RCC 7860 (cell line): ENCODE measurements at regions not wholly inside any gene's neighbourhood (a gene's known extent, or its start where the extent isn't known, plus 50 kb on each side); places are given as distances from the start of the nearest gene placed in this dataset.

Experiments
- DNase-seq: peaks from one replicate; pipeline ENCODE4 v3.0.0-alpha.2; 2015; ENCODE audit warnings: low spot score
- FAIRE-seq: peaks from 2 replicates; lab custom pipeline; 2012; peaks lifted over from hg19 to GRCh38; lab: Jason Lieb, UNC

DNA sequence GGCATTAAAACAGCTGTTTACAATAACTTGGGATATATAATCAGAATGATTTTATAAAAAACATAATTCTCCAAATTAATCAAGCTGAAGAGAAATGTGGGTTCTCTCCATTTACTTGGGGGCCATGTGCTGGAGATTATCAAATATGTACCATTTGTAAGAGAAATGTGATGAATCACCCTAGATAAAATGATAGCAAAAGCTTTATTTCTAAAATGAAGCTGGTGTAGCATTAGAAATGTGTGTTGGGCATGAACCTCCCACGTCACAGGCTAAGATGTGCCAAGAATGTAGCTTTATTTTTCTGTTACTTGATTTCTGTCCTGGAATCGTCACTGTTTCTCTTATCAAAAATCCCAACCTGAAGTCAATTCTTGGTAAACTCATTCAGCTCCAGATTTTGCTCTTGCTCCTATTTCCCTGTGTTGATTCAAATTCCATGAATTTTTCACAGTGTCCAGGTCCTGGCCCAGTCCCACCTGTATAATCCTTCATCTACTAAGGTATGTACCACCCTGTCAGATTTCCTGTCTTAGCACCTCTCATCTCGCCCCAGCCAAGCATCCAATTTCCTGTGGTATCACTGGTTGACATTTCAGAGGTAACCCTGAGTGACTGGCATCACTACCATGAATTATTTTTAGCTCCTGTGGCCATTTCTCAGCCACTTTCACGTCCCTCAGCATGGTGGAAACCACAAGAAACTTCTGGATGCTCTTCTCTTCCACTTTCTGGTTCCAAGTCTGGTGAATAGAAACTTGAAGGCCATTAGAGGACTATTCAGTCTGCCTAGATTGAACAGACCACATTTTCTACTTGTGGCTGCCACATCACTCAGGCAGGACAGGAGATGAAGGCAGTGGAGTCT, 103.6 kb upstream of the FLRT2 start:
- DNase-seq (no peak), FAIRE-seq (no peak)

DNA sequence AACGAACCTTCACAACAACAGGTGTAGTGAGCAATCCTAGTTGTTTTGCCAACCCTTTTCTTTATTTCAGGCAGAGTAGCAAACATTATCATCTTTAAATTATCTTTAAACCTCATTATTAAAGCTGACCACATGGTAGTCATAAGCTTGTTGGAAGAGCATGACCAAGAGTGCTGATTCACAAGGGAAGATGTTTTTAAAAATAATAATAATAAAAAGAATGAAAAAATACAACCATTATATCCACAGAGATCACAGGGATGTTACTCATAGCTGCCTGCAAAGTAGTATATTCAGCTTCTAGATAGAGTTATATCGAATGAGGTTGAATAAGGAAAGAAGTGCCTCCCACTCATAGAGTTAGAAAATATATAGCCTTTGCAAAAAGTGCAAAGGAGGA, 101.0 kb upstream of the FLRT2 start:
- FAIRE-seq = no peak
- no peak for DNase-seq

DNA sequence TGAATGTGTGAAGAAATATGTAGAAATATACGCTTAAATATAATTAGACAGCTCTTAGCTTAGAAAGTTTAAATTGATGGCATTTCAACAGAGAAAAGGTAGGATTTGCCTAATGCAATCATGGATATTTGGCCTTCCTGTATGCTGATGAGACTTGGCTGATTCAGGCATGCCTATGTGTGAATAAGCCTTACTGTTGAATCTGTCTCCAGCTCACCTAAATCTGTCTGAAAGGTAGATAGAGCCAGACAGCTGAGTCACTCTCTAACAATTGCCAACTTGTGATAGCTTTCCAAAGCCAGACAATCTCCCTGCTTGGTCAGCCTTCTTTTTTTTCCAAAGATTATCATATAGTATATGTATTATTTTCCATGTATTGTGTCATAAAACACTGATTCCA, 92.8 kb upstream of the FLRT2 start:
- FAIRE-seq (peak; percentile 77), DNase-seq (peak; percentile 83)

DNA sequence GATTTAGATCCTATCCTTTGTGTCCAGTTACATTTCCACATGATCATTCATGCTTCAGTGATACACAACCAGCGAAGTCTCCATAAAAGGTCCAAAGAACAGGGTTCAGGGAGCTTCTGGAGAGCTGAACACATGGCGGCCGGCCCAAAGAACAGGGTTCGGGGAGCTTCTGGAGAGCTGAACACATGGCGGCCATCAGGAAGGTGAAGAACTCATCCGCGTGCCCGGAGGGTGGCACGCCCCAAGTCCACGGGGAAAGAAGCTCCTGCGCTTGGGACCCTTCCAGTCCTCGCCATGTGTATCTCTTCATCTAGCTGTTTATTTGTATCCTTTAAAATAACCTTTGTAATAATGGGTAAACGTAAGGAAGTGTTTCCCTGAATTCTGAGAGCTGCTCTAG, 91.9 kb upstream of the FLRT2 start:
- FAIRE-seq = no peak

DNA sequence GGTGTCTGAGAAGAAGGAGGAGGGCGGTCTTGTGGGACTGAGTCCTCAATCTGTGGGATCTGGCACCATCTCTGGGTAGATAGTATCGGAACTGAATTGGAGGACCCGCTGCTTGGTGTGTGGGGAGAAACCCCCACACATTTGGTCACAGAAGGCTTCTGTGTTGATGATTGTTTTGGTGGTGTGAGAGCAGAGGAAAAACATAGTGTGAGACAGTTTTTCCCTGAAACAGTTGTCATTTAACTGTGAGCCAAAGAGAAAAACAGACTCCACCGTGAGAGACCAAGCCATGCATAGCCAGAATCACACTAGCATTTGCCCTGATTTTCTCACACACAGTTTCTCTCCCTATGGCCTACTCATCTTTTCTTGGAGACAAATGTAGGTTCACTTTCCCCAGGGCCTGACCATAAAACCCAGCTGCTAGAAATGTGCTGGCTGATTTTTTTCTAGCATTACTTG, 91.4 kb upstream of the FLRT2 start:
- DNase-seq = no peak
- FAIRE-seq = no peak

More for the DNA sequence above, 91.9 kb upstream of the FLRT2 start:
- DNase-seq = no peak

DNA sequence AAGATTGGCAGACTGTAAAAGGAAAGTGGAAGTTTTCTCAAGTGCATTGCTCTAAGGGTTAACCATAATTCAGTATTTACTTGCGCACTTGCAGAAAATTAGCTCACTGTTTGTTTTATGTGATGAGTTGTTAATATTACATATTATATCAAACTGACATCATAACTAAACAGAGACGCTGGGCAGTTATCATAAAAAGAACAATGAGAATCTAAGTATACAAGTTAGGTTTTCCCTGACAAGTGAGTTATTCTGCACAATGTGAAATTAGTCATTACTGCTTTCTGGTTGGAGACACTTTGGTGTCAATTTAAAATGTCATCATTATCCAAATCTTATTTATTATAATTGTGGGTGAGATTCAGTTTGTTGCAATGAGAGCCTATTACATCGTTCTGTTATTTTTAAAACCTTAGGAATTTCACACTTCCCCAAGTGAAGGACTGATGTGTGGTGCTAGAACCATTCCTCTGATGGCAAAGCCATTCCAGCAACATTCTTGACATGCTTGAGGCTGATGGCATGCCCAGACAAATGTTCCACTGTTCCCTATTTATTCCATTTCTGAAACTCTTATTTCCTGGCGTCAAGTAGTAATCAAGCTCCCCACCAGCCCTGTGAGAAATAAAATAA, 90.1 kb upstream of the FLRT2 start:
- FAIRE-seq (no peak), DNase-seq (peak; percentile 48)

DNA sequence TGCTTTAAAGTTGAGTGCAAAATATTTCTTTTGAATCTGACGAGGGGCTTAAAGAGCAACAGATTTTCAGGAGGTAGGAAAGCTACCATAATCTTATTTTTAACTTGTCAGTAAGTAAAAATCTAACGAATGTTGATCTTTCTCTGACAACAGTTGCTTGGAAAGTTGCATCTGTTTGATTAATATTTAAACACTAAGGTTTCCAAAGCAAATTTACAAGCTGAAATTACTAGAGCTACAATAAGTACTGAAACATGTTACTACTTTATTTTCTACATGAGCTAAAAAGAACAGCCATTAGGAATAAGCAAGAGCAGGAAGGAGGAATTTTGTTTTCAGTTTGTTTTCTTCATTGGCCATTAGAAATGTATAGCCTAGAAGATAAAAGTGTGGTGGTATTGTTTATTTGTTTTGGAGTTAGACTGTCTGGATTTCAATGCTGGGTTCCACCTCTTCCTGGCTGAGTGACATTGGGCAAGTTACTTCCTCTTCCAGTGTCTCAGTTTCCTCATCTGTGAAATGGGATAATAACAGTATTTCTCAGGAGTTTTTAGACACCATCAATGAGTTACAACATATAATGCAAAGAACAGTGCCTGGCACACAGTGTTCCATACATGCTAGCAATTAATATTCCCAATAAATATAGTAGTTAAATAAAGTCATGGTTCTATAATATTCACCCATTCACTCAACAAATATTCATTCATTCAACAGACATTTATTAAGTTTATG, 87.9 kb upstream of the FLRT2 start:
- DNase-seq = no peak
- FAIRE-seq = no peak

DNA sequence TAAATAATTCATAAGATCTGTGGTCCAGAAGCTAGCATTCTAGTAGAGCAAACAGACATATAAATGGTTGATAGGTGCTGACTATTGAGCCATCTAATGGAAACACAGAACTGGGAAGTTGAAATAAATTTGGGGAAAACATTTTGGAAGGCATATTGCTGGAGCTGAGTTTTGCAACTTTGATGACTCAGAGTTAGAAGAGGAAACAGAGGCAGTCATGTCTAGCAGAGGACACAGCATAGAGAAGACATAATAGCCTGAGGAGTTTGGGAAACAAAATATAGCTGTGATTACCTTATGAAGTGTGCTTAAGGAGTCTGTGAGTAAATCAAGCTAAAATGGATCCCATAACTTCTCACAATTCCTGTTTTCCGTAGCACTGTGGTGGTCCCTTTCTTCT, 86.9 kb upstream of the FLRT2 start:
- FAIRE-seq (no peak), DNase-seq (no peak)

DNA sequence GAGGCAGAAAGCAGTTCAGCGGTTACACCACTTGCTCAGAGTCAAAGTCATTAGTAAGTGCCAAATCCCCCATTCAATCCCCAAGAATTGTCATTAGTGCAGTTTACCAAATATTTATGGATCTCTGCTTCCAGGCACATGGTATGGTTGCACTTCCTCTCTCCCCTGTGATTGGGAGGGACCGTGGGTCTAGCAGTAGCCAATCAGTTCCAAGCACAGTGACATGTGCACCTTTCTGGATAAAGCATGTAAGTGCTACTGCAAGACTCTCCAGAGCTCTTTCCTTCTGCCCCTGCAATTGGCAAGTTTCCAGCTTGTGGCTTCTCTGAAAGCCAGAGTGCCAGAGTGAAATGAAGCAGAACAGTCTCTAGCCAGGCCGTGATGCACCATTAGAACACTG, 85.3 kb upstream of the FLRT2 start:
- FAIRE-seq (peak; percentile 71), DNase-seq (peak; percentile 78)

DNA sequence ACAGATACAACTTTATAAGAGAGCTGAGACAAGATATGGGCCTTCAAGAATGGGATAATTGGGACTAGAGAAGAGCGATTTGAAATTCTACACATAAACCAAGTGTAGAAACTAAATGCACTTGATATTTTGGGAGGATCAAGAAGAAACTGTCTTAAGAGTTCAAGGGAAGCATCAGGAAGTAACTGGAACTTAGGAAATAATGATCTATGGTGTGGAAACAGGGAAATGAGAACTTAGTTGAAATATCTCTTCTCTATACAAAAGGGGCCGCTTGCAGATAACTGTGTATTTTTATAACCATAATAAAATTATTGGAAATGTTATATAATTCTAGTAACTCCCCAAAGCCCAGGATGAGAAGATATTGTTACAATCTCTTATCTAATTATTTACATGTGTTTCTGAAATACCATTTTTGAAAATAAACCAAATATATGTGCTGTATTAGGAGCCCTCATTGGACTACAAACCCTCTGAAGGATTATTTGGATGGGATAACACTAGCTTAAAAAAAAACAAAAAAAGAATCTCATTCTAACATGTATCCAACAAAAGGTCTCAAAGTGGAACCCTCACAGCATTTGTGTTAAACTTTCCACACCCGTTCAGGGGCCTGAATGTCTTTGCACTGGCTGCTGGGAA, 84.7 kb upstream of the FLRT2 start:
- no peak for DNase-seq

DNA sequence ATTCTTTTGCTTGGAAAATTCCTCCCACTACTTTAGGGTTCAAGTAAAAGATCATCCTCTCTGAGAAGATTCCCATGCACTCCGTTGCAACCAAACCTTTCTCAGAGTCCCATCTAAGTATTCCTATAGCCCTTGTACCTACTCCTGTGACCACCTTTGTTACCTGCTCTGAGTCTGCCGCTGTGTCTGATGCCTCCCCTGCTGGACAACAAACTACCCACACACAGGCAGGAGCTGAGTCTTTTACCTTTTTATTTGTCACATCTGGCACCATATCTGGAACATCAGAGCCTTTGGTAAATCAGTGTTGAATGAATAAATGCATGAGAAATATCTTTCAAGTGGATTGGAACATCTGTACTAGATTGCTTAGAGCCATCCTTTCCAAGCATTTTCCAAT, 82.1 kb upstream of the FLRT2 start:
- DNase-seq (no peak), FAIRE-seq (no peak)

More for the DNA sequence above, 84.7 kb upstream of the FLRT2 start:
- no peak for FAIRE-seq

DNA sequence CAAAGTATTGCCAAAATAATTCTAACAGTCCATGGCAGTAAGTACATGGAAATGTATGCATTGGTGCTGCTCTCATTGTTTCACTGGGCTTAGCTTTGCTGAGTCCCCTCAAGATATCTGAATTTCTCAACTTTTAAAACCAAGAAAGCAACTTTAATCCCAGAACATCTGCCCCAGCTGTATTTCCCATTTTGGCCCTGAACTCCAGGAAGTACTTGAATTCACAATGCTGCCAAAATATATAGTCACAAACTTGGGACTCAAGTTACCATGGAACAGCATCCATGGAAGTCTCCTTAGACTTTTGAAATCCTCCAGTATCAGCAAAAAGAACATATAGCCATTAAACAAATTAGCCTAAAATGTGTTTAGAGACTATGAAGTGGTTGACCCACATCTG, 78.5 kb upstream of the FLRT2 start:
- FAIRE-seq = no peak

DNA sequence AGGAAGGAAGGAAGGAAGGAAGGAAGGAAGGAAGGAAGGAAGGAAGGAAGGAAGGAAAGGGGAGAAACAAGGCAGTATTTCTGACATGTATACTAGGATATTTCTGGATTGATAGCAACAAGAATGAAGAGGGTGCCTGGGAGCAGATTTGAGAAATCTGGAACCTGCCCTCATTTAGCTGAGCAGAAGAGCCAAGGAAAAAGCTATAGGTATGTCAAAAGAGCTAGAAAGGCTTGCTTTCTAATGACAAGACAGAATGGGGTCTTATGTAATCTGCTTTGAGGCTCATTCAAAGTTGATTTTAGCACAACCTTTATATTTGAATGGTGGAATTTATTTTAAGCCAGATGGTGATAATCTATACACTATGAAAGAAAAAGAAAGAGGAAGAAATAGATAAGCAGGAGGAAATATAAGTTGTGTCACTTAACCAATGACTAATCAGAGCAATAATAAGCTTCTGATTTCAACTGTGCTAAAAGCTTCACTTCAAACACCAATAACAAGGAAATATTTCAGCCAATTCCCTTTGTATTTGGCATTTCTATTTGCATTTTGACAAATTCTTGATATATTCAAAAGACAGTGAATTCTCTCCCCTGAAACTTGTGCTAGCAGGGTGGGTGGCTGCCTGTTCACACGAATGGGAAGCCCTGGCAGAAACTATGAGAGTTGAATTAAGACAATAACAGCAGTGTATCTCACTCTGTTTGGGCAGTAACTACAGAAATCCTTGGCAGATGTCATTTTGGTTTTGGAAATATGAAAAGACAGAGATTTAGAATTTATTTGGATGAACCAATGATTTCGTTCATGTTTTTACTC, 76.3 kb upstream of the FLRT2 start:
- DNase-seq (no peak), FAIRE-seq (no peak)

More for the DNA sequence above, 78.5 kb upstream of the FLRT2 start:
- DNase-seq = no peak

DNA sequence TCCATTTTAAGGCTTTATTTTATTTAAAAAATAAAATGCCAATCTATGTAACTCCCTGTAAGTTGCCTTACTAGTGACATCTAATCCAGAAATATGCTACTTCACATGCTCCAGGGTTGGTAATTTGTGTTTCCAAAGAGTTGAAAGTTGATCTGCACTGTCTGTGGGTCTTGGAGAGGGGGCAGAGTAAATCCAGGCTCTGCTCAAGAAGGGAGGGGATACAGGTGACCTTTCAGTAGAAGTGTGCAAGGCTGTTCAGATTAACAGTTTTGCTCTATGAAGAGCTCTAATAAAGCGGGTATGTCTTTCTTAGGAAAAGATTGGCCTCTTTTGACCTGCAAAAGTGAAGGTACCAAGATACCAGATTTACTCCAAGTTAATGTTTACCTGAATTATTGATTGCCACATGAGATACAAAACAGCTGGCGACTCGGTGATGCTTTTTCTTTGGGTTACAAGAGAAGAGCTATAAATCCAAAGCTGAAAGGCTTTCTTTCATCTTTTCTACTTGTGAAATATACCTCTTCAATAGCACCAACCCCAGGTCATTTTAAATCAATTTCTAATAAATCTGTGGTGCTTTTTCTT, 75.6 kb upstream of the FLRT2 start:
- FAIRE-seq (no peak), DNase-seq (no peak)

DNA sequence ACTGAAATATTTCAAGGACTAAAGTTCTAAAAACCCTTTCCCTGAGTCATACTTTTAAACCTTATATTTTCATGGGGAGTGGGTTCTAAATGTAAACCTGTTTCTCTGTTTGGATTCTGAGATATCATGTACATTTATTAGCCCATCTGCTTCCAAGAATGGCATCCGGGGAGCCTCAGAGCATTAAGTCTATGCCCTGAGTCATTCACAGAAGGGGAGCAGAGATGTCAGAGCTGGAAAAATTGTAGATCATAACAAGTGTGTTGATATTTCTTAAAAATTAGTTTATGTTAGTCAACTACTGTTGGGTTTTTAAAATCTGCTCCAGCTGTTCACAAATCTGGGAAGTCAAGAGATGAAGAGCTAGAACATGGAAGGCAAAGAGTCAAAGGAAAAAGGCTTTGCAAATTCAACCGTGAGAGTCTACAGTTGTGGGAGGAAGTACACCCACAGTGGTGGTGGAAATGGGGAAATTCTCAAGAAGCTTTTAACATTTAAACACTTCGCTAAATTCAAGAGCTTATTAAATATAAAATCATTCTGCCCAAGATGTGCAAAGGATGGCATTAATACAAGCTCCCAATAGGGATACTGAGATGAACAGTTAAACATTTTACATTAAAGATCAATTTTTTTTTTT, 70.5 kb upstream of the FLRT2 start:
- FAIRE-seq (no peak), DNase-seq (no peak)

DNA sequence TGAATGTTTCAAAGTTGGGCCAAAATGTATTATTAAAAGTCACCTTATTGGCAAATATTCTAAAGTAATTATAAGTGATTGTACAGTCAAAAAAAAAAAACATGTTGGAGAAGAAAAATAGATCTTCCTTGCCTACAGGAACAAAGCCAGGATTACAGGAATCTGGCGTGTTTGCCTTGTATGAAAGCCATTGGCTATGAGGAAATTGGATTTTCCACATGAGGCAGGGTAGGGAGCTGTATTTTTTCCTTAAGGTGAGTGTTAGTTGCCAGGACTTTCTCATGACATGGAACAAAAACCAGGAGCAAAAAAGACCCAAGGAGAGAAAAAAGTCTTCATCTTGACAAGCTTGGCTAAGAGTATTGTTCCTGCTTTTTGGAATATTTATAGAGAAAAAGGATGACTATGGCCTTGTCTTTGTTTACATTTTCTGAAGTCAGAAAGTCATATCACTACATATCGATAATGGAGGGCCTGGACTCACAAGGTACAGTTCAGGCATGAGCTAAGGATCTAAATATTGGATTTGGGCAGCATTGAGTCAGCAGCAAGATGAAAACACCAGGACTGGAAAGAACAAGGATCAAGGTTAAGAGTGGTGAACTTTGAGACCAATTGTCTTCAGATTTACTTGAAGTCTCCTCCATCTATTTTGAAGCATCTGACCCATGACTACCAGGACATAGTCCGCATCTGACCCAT, 68.4 kb upstream of the FLRT2 start:
- DNase-seq (no peak), FAIRE-seq (no peak)

DNA sequence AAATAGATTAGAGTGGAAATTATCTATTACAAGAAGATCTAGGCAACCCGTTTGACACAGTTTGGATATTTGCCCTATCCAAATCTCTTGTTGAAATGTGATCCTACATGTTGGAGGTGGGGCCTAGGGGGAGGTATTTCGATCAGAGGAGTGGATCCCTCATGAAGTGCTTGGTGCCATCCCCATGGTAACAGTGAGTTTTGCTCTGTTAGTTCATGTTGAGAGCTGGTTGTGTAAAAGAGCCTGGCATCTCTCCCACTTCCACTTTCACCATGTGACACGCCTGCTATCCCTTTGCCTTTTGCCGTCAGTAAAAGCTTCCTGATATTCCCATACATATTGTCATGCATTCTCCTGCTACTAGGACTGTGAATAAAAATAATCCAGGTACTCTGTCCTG, 66.4 kb upstream of the FLRT2 start:
- DNase-seq = no peak
- no peak for FAIRE-seq

DNA sequence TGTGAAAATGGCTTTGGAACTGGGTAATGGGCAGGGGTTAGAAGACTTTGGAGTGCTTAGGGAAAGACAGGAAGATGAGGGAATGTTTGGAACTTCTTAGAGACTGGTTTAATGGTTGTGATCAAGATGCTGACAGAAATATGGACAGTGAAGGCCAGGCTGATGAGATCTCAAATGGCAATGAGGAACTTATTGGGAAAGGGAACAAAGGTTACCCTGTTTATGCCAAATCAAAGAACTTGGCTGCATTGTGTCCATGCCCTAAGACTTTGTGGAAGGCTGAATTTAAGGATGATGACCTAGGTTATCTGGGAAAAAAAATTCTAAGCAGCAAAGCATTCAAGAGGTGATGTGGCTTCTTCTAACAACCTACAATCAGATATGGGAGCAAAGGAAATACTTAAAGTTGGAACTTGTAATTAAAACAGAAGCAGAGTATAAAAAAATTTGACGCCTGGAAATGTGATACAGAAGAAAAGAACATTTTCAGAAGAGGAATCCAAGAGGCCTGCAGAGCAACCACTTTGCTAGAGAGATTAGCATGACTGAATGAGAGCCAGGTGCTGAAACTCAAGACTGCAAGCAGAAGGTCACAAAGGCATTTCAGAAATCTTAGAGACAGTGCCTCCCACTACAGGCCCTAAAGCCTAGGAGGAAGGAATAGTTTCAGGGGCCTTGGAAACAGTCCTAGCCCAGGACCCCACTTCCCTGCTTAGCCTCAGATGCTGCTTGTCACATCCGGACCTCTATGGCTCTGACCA, 65.6 kb upstream of the FLRT2 start:
- FAIRE-seq = no peak

More for the DNA sequence above, 65.6 kb upstream of the FLRT2 start:
- no peak for DNase-seq
